ENCODE measurements at regions not wholly inside any gene's neighbourhood (a gene's known extent, or its start where the extent isn't known, plus 50 kb on each side); places are given as distances from the start of the nearest gene placed in this dataset.
"Not testable (repeated sequence)": the region's sequence is repeated elsewhere in the genome, so short reads cannot be mapped to it uniquely, and the experiment has no call there.

DNA sequence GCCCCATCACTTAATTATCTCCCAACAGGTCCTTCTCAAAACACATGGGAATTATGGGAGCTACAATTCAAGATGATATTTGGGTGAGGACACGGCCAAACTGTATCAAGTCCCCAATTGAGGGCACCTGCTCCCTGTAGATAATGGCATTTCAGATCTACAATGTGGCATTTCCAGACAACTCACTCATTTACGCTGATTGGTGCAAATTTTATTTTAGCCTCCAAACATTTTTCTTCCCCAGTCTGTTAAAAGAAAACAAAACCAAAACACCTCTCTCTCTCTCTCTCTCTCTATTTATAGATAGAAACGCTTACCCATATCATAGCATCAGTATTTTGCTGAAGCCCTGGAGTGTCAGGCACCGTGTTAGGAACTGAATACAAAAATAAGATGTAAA, 148.7 kb upstream of the KLF6 start:
- Mint-ChIP-seq H3K36me3 (ENCODE audit: low read depth) (peaks cover 14% of the 10 kb centered on the region), H3K27me3 (ENCODE audit: low read depth) (no peaks in the 10 kb centered on the region), H3K4me3 (peak overlapping the region; percentile 1), H3K4me1 (ENCODE audit: low read depth) (peaks cover 54% of the 10 kb centered on the region), H3K27ac (peak overlapping the region; percentile 93), H3K9me3 (peaks cover 12% of the 10 kb centered on the region)
- DNase-seq (ENCODE audit: low spot score) = no peak

DNA sequence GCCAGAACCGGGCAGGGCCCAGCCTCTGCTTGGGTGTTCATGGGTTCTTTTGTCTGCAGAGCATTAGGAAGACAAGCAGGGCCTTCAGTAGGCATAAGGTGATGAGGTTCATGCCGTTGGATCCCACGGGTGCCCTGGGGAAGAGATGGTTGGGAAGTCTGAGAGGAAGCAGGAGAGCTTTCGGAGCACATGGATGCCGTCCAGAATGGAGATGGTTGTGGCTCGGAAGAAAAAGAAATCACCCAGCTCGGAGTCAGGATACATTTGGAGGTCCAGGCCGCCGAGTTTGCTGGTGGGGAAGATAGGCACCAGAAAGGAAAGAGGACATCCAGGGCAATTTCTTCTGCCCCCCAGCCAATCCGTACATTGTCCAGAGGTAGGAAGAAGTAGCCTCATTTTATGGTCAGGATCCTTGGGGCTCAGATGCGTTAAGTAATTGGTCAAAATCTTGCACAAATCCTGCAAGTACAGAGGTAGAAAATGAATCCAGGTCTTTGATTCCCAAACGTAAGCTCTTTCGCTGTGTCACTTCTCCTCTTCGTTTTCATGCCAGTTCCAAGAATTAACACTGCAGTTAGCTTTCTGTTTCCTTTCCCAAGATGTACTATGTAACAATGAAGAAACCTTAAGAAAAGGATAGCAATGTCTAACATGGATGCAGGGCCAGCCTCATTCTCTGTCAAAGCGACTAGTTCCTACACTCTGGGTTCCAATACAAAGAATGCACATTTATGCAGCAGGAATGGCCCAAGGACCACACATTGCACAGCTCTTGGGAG, 147.8 kb upstream of the KLF6 start:
- no peaks in the 10 kb centered on the region for H3K27me3 Mint-ChIP-seq (ENCODE audit: low read depth)
- DNase-seq (ENCODE audit: low spot score) = no peak
- H3K4me3 Mint-ChIP-seq = peak overlapping the region; percentile 37
- peaks cover 57% of the 10 kb centered on the region for H3K4me1 Mint-ChIP-seq (ENCODE audit: low read depth)
- peak overlapping the region; percentile 51 for H3K27ac Mint-ChIP-seq
- peaks cover 14% of the 10 kb centered on the region for H3K36me3 Mint-ChIP-seq (ENCODE audit: low read depth)
- H3K9me3 Mint-ChIP-seq = peaks cover 10% of the 10 kb centered on the region

DNA sequence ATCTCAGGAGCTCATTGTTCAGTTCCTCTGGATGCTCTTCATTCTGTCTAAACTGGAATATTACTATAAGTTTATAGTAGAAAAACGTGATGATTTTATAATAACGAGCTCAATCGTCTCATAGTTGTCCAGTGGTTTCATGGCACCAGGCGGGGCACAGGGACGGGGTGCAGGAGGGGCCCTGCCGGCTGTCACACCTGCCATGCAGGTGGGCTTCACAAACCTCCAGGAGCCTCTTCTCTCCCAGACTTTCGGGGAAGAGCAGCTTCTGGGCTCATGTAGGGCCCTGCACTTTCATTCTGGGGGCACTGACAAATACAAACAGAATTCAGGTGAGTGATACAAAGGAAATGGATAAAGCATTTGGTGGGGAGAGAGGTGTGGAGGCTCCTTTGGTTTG, 146.9 kb upstream of the KLF6 start:
- Mint-ChIP-seq H3K27ac (peak overlapping the region; percentile 21), H3K4me1 (ENCODE audit: low read depth) (peaks cover 55% of the 10 kb centered on the region), H3K27me3 (ENCODE audit: low read depth) (no peaks in the 10 kb centered on the region), H3K36me3 (ENCODE audit: low read depth) (peaks cover 11% of the 10 kb centered on the region), H3K9me3 (peaks cover 3% of the 10 kb centered on the region), H3K4me3 (no peak overlapping the region)
- no peak for DNase-seq (ENCODE audit: low spot score)

DNA sequence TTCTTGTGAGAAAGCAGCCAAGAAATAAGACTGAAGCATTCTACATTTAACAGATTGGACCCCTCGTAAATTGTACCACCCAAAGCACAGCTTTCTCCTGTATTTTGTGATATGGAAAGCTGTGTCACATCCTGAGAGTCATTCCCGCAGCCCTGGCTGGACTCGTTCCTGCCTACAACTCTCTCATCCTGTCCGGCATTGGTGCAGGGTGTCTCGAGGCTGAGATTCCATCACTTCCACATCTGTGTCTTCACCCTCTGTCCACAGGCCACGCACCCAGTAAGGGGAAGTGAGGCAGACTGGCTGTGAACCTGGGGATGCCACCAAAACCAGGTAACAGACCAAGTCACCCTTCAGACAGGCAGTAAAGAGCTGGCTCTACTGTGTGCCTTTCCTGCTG, 146.2 kb upstream of the KLF6 start:
- Mint-ChIP-seq H3K27ac (peak overlapping the region; percentile 24), H3K4me3 (no peak overlapping the region)

DNA sequence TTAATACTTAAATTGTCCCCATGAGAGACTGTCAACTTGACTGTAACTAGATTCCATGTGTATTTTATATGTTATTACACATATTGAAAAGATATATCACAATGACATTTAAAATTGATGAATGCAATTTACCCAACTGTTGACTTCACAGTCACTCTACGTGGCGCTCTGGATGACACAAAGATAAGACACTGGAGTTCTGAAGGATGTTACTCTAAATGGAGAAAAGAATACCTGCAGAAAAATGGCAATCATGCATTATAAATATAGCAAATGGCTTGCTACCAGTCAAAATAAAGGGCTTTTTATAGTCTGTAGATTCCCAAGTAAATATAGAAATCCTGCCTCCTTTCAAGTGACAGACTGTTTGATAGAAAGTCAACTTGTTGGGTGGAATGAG, 143.6 kb upstream of the KLF6 start:
- H3K4me3 Mint-ChIP-seq = no peak overlapping the region
- H3K36me3 Mint-ChIP-seq (ENCODE audit: low read depth) = peaks cover 2% of the 10 kb centered on the region
- no peak for DNase-seq (ENCODE audit: low spot score)
- H3K27ac Mint-ChIP-seq = no peak overlapping the region
- H3K9me3 Mint-ChIP-seq = peaks cover 5% of the 10 kb centered on the region
- no peaks in the 10 kb centered on the region for H3K27me3 Mint-ChIP-seq (ENCODE audit: low read depth)
- peaks cover 36% of the 10 kb centered on the region for H3K4me1 Mint-ChIP-seq (ENCODE audit: low read depth)

More for the DNA sequence above, 146.2 kb upstream of the KLF6 start:
- Mint-ChIP-seq H3K27me3 (ENCODE audit: low read depth) (no peaks in the 10 kb centered on the region), H3K36me3 (ENCODE audit: low read depth) (peaks cover 11% of the 10 kb centered on the region), H3K9me3 (peaks cover 3% of the 10 kb centered on the region), H3K4me1 (ENCODE audit: low read depth) (peaks cover 53% of the 10 kb centered on the region)
- DNase-seq (ENCODE audit: low spot score) = no peak

DNA sequence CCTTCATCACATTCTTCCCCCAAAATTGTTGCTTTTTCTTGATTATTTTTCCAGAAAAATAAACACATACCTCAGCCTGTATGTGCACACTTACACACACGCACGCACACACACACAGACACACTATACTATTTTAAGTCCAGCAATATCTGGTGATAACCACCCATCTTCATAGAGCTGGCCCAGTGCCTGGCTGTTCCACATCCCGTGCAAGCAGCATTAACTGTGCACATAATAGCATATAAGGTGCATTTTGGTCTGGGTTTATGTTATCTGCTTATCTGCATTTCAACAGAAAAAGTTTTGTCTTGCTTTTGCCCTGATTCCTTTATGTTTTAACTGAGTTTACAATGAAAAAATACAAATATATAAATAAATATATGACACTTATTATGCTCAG, 143.1 kb upstream of the KLF6 start:
- Mint-ChIP-seq H3K36me3 (ENCODE audit: low read depth) (peaks cover under 1% of the 10 kb centered on the region), H3K27ac (no peak overlapping the region), H3K27me3 (ENCODE audit: low read depth) (no peaks in the 10 kb centered on the region), H3K9me3 (peaks cover 5% of the 10 kb centered on the region), H3K4me1 (ENCODE audit: low read depth) (peaks cover 31% of the 10 kb centered on the region), H3K4me3 (no peak overlapping the region)
- no peak for DNase-seq (ENCODE audit: low spot score)

DNA sequence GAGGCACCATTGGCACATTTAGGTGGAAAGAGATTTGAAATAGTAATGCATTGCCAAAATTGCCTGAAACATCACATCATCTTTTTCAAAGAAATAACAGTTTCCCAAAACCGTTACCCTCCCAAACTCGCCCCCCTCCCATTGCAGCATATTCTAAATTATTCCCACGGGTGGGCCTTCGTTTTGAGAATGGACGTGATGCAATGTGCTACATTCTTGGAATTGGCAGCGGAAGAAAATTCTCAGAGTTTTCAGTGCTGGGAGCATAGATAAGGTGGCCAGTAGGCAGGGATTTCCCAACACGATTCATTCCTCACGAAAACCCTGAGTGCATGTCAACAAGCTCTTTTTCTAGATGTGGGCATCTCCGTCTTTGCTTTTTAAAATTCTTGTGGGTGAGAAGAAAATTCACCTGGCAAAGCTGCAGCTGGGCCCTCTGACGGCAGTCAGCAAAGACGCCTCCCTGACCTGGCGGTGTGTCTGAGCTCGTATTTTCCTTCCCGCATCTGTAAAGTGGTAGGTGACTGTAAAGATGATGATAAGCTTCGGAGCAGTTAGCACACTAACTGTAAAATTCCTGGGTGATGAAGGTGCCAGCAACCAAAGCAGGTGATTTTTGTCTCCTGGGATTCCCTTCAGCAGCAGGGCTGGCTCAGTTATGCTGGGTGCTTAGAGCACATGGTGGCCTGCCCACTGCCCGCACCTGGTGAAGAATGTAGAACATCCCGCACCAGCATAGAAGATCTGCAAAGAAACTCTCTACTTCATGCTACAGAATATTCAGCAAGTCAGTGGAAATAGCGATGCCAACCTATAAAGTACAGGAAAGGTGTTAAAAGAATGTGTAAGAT, 141.9 kb upstream of the KLF6 start:
- peaks cover 22% of the 10 kb centered on the region for H3K4me1 Mint-ChIP-seq (ENCODE audit: low read depth)
- H3K27me3 Mint-ChIP-seq (ENCODE audit: low read depth) = no peaks in the 10 kb centered on the region
- H3K9me3 Mint-ChIP-seq = peaks cover 5% of the 10 kb centered on the region
- H3K36me3 Mint-ChIP-seq (ENCODE audit: low read depth) = no peaks in the 10 kb centered on the region
- no peak overlapping the region for H3K27ac Mint-ChIP-seq
- peak; percentile 30 for DNase-seq (ENCODE audit: low spot score)
- H3K4me3 Mint-ChIP-seq = no peak overlapping the region

DNA sequence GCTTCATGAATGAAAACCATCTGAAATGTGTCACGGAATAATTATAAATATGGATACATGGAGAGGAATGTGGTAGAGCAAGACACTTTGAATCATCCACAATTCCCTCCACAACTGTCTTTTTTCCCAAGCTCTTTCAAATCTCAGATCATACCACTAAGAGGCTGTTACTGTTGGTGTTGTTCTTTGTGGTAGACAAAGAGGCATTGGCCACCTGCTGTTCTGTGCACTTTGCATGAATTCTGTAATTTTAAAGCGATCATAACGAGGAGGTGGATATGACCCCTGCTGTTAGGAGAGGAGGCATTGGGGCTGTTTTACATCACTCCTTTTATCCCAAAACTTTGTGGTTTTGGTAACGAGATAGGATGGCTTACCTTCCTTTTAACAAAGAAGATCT, 141.2 kb upstream of the KLF6 start:
- no peak for DNase-seq (ENCODE audit: low spot score)
- no peak overlapping the region for H3K4me3 Mint-ChIP-seq
- no peaks in the 10 kb centered on the region for H3K27me3 Mint-ChIP-seq (ENCODE audit: low read depth)
- H3K36me3 Mint-ChIP-seq (ENCODE audit: low read depth) = no peaks in the 10 kb centered on the region
- no peak overlapping the region for H3K27ac Mint-ChIP-seq
- H3K4me1 Mint-ChIP-seq (ENCODE audit: low read depth) = peaks cover 17% of the 10 kb centered on the region
- H3K9me3 Mint-ChIP-seq = peaks cover 5% of the 10 kb centered on the region

DNA sequence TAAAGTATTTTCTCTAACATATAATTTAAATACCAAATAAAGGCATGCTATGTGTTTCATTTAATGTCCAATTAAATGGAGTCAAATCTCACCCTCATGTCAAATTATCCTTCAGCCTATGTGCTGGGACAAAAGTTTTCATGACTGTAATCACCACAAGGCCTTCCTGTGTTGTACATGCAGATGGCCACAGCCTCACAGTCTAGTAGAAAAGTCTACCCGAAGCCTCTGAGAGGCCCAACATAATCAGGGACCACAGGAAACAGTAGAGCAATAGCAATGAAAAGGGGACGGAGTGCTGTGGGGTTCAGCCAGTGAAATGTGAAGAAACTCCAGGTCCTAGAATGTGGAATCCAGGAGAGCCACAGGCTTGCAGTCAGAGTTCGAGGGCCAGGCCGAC, 140.2 kb upstream of the KLF6 start:
- H3K4me3 Mint-ChIP-seq = no peak overlapping the region
- H3K27me3 Mint-ChIP-seq (ENCODE audit: low read depth) = no peaks in the 10 kb centered on the region
- no peak overlapping the region for H3K27ac Mint-ChIP-seq

DNA sequence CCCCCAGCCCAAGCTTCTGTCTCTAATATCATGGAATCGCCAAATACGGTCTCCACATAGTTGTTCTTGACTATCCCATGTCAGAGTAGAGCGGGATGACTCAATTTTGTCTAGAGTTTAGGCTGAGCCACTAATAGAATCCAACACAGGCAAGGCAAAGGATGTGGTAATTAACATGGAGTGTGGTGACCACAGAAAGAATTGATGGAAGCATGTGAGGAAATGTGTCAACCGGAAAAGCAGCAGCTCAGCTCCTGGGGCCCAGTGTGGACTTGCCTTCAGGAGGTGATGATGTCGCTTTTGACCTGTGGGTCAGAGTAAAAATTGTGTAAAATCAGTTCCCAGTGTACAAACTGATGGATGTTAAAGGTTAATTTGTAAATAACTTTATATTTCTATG, 139.3 kb upstream of the KLF6 start:
- no peak for DNase-seq (ENCODE audit: low spot score)
- Mint-ChIP-seq H3K27me3 (ENCODE audit: low read depth) (no peaks in the 10 kb centered on the region), H3K9me3 (peaks cover 5% of the 10 kb centered on the region), H3K36me3 (ENCODE audit: low read depth) (no peaks in the 10 kb centered on the region), H3K4me3 (no peak overlapping the region), H3K27ac (no peak overlapping the region), H3K4me1 (ENCODE audit: low read depth) (peaks cover 19% of the 10 kb centered on the region)

More for the DNA sequence above, 140.2 kb upstream of the KLF6 start:
- no peaks in the 10 kb centered on the region for H3K36me3 Mint-ChIP-seq (ENCODE audit: low read depth)
- no peak for DNase-seq (ENCODE audit: low spot score)
- H3K4me1 Mint-ChIP-seq (ENCODE audit: low read depth) = peaks cover 16% of the 10 kb centered on the region
- H3K9me3 Mint-ChIP-seq = peaks cover 5% of the 10 kb centered on the region

DNA sequence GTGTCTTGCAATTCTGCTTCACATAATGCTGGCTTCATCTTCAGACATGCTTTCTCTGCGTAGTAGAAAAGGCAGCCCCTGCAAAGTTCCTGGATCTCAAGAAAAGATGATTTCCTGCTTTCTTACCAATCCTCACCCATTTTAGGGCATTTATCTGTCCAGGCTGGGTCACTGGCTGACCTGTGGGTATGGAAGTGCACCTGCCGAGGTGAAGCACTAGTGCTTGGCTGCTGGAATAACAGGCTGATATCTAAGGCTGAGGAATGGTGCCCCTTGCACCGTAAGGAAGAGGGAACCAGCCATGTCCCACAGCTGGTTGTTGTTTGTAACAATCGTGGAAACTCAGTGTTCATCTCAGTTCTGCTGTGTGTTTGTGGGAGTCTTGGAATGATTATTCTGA, 138.0 kb upstream of the KLF6 start:
- no peak overlapping the region for H3K4me3 Mint-ChIP-seq
- no peaks in the 10 kb centered on the region for H3K36me3 Mint-ChIP-seq (ENCODE audit: low read depth)
- H3K4me1 Mint-ChIP-seq (ENCODE audit: low read depth) = peaks cover 19% of the 10 kb centered on the region
- no peak for DNase-seq (ENCODE audit: low spot score)
- no peak overlapping the region for H3K27ac Mint-ChIP-seq
- peaks cover 11% of the 10 kb centered on the region for H3K9me3 Mint-ChIP-seq
- H3K27me3 Mint-ChIP-seq (ENCODE audit: low read depth) = no peaks in the 10 kb centered on the region

DNA sequence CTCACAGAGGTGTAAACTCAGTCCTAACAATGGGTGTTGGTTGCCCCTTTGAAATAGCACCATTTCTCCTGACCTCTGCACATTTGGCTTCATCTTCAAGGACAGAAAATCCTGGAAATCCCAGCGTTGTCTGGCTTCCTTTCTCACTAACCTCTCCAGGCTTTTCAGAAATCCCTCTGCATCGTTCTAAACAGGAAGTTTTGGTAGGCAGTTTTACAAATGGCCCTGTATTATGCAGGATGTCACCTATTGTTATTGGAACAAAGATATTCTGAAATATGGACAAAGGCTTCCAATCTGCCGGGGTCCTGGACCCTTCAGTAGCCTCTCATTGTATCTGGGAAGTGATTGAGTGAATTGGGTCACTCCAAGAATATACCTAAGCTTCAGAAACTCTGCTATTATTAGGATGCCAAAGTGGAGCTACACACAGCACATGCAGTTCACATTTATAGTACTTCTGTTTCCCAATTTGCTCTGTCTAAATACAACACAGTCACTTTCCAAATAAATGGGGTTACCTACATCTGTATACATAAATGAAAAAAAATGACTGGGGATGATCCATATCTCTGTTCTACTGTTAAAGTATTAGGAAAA, 134.8 kb upstream of the KLF6 start:
- Mint-ChIP-seq H3K27ac (no peak overlapping the region), H3K4me3 (no peak overlapping the region), H3K27me3 (ENCODE audit: low read depth) (no peaks in the 10 kb centered on the region), H3K9me3 (peaks cover 11% of the 10 kb centered on the region), H3K4me1 (ENCODE audit: low read depth) (peaks cover 7% of the 10 kb centered on the region), H3K36me3 (ENCODE audit: low read depth) (no peaks in the 10 kb centered on the region)
- no peak for DNase-seq (ENCODE audit: low spot score)

DNA sequence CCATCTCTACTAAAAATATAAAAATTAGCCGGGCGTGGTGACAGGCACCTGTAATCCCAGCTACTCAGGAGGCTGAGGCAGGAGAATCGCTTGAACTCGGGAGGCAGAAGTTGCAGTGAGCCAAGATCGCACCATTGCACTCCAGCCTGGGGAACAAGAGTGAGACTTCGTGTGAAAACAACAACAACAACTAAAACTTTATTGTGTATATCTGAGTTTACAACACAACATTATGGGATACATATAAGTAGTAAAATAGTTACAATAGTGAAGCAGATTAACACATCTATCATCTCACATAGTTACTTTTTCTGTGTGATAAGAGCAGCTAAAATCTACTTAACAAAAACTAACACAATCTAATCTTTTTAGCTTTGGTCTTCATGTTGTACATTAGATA, 132.4 kb upstream of the KLF6 start:
- not testable (repeated sequence) for H3K9me3 Mint-ChIP-seq; H3K27me3 Mint-ChIP-seq (ENCODE audit: low read depth); DNase-seq (ENCODE audit: low spot score); H3K27ac Mint-ChIP-seq; H3K36me3 Mint-ChIP-seq (ENCODE audit: low read depth); H3K4me1 Mint-ChIP-seq (ENCODE audit: low read depth); H3K4me3 Mint-ChIP-seq

DNA sequence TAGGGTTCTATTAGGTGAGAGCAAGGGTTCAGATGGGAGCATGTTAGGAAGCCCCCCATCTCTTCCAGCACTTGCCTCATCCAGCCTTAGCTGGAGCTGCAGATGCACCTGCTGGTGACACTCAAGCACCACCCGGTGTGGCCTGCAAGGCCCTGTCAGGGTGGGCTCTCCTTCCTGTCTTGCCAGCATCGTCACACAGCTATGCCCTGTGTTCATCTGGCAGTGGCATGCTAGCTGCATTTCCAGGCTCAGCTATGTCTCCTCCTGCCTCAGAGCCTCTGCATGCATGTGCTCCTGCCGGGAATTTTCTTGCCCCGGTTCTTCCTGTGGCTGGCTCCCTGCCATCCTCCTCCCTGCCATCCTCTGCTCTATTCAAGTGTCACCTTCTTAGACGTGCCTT, 129.7 kb upstream of the KLF6 start:
- no peaks in the 10 kb centered on the region for H3K27me3 Mint-ChIP-seq (ENCODE audit: low read depth)
- H3K9me3 Mint-ChIP-seq = peaks cover 6% of the 10 kb centered on the region
- no peaks in the 10 kb centered on the region for H3K4me1 Mint-ChIP-seq (ENCODE audit: low read depth)
- H3K27ac Mint-ChIP-seq = no peak overlapping the region
- no peak overlapping the region for H3K4me3 Mint-ChIP-seq
- no peaks in the 10 kb centered on the region for H3K36me3 Mint-ChIP-seq (ENCODE audit: low read depth)
- no peak for DNase-seq (ENCODE audit: low spot score)
